ENCODE measurements at regions not wholly inside any gene's neighbourhood (a gene's known extent, or its start where the extent isn't known, plus 50 kb on each side); places are given as distances from the start of the nearest gene placed in this dataset.

DNA sequence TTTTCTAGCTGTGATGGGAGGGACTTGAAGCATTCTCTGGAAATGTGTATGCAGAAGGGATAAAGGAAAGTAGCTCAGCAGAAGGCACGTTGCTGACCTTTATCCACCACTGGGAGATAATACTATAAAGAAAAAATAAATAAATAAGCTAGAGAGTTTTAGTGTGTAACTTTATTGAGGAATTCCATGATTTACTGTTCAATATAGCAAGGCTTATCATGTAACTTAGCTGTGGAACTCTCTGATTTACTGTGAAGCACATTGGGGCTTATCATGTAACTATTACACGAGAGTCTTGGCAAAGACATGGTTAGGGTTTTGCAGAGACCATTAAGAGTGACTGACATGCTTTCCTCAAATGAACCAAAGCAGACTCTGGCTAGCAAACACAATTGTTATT is 316.1 kb upstream of the SNX7 start:
- TF ChIP-seq POLR2A (IDR thresholded peaks at IDR 0.05), result no peak
- TF ChIP-seq CTCF (IDR thresholded peaks at IDR 0.05), result no peak

Measured in body of pancreas (tissue), 4 donors.